GM20000 (cell line): ENCODE measurements at regions not wholly inside any gene's neighbourhood (a gene's known extent, or its start where the extent isn't known, plus 50 kb on each side); places are given as distances from the start of the nearest gene placed in this dataset.
"Not testable (repeated sequence)": the region's sequence is repeated elsewhere in the genome, so short reads cannot be mapped to it uniquely, and the experiment has no call there.

Source experiments
- DNase-seq: peaks from one replicate; pipeline ENCODE4 v3.0.0; 2012; ENCODE audit warnings: low spot score
- CTCF ChIP-seq: IDR thresholded peaks from 2 replicates; pipeline ENCODE4 v1.5.1; 2012; ENCODE audit warnings: mild to moderate bottlenecking, control low read depth; ENCODE audit errors: extremely low read depth, missing control alignments

- no peak for TF ChIP-seq CTCF
- DNase-seq: no peak
Observed at GRCh38 chr2:66201242-66201641, 233.7 kb upstream of the MEIS1 start.

- no peak for TF ChIP-seq CTCF
- no peak for DNase-seq
Observed at GRCh38 chr2:66198873-66199272, 236.1 kb upstream of the MEIS1 start.

- no peak for DNase-seq
- TF ChIP-seq CTCF: no peak
Observed at GRCh38 chr2:66192888-66193287, 242.0 kb upstream of the MEIS1 start.

- no peak for TF ChIP-seq CTCF
- no peak for DNase-seq
Observed at GRCh38 chr2:66191311-66191710, 243.6 kb upstream of the MEIS1 start.

- TF ChIP-seq CTCF: no peak
- DNase-seq: no peak
Observed at GRCh38 chr2:66189553-66189952, 245.4 kb upstream of the MEIS1 start.

GRCh38 chr2:66186537-66186936, 248.4 kb upstream of the MEIS1 start:
- TF ChIP-seq CTCF: no peak
- no peak for DNase-seq

GRCh38 chr2:66185497-66186054, 249.3 kb upstream of the MEIS1 start:
- no peak for DNase-seq
- TF ChIP-seq CTCF: no peak

GRCh38 chr2:66177128-66177796, 257.7 kb upstream of the MEIS1 start:
- DNase-seq: not testable (repeated sequence)
